ENCODE measurements at regions not wholly inside any gene's neighbourhood (a gene's known extent, or its start where the extent isn't known, plus 50 kb on each side); places are given as distances from the start of the nearest gene placed in this dataset.
A peak's percentile ranks its signal among the peaks of the same experiment; 100 is the strongest.

- ATAC-seq (replicated peaks in 1 of 2) (no peak), DNase-seq (no peak)
- H3K27me3 Mint-ChIP-seq (ENCODE audit: low read depth) = no peaks in the 10 kb centered on the region
- no peak overlapping the region for H3K27ac Mint-ChIP-seq
- H3K9me3 Mint-ChIP-seq = peaks cover 0 to 2% of the 10 kb centered on the region in 2 donors
- H3K4me1 Mint-ChIP-seq (ENCODE audit: low read depth) = no peaks in the 10 kb centered on the region
- H3K36me3 Mint-ChIP-seq (ENCODE audit: insufficient read depth in 2 of 2) = no peaks in the 10 kb centered on the region
- H3K4me3 Mint-ChIP-seq = no peak overlapping the region
These were observed 134.6 kb downstream of the VRK1 start for GRCh38 chr14:96931751-96932150.

DNA sequence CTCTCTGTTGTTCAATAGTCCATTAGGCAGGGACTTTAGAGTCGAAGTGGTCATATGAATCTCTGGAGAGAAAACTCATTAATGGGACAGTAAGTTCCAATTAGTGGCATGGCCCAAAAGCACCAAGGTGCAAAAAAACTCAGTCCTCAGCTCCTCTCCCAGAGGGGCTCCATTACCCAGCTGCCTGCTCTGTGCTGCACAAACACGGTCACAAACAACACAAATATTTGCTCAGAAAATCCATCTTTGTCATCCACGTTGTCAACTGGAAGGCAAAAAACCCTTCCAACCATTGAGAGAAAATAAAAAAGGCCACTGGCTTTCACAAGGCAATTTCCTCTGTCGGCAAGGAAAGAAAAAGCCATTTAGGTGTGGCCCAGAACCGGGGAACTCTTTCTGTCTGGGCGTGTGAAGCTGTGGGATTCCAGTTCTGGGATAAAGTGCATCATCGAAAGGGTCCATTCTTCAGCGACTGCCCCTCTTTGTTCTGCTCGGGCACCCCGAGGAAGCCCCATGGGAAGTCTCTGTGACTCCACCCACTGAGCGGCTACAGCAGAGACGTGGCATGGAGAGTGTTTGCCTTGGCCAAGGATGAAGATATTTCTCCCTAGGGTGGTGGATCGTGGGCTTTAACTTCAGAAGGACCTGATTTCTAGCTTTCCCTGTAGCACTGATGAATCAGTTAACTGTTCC, 137.6 kb downstream of the VRK1 start:
- Mint-ChIP-seq H3K36me3 (ENCODE audit: insufficient read depth in 2 of 2) (no peaks in the 10 kb centered on the region), H3K4me3 (no peak overlapping the region)

GRCh38 chr14:96938946-96939345, 141.8 kb downstream of the VRK1 start:
- Mint-ChIP-seq H3K36me3 (ENCODE audit: insufficient read depth in 2 of 2) (no peaks in the 10 kb centered on the region), H3K4me3 (no peak overlapping the region), H3K4me1 (ENCODE audit: low read depth) (no peaks in the 10 kb centered on the region), H3K9me3 (no peaks in the 10 kb centered on the region), H3K27me3 (ENCODE audit: low read depth) (no peaks in the 10 kb centered on the region), H3K27ac (no peak overlapping the region)
- ATAC-seq (replicated peaks in 1 of 2) = no peak
- peak in 1 of 2 donors; percentile 7 for DNase-seq

More for the DNA sequence above, 137.6 kb downstream of the VRK1 start:
- H3K27me3 Mint-ChIP-seq (ENCODE audit: low read depth) = no peaks in the 10 kb centered on the region
- ATAC-seq (replicated peaks in 1 of 2) (no peak), DNase-seq (no peak)
- H3K27ac Mint-ChIP-seq = no peak overlapping the region
- H3K4me1 Mint-ChIP-seq (ENCODE audit: low read depth) = no peaks in the 10 kb centered on the region
- no peaks in the 10 kb centered on the region for H3K9me3 Mint-ChIP-seq

- H3K4me1 Mint-ChIP-seq (ENCODE audit: low read depth) = no peaks in the 10 kb centered on the region
- no peaks in the 10 kb centered on the region for H3K27me3 Mint-ChIP-seq (ENCODE audit: low read depth)
- H3K27ac Mint-ChIP-seq = no peak overlapping the region
- DNase-seq (no peak), ATAC-seq (replicated peaks in 1 of 2) (no peak)
- H3K4me3 Mint-ChIP-seq = no peak overlapping the region
- H3K36me3 Mint-ChIP-seq (ENCODE audit: insufficient read depth in 2 of 2) = no peaks in the 10 kb centered on the region
- no peaks in the 10 kb centered on the region for H3K9me3 Mint-ChIP-seq
These were observed 142.8 kb downstream of the VRK1 start for GRCh38 chr14:96940009-96940408.

GRCh38 chr14:96944297-96944696, 147.1 kb downstream of the VRK1 start:
- Mint-ChIP-seq H3K36me3 (ENCODE audit: insufficient read depth in 2 of 2) (peaks cover 0 to 2% of the 10 kb centered on the region in 2 donors), H3K9me3 (peaks cover 0 to 2% of the 10 kb centered on the region in 2 donors), H3K27me3 (ENCODE audit: low read depth) (no peaks in the 10 kb centered on the region), H3K4me1 (ENCODE audit: low read depth) (peaks cover 10% of the 10 kb centered on the region), H3K4me3 (no peak overlapping the region), H3K27ac (no peak overlapping the region)
- no peak for ATAC-seq (replicated peaks in 1 of 2)
- no peak for DNase-seq

- Mint-ChIP-seq H3K27me3 (ENCODE audit: low read depth) (no peaks in the 10 kb centered on the region), H3K4me1 (ENCODE audit: low read depth) (peaks cover 15% of the 10 kb centered on the region), H3K4me3 (no peak overlapping the region), H3K27ac (no peak overlapping the region), H3K36me3 (ENCODE audit: insufficient read depth in 2 of 2) (peaks cover 0 to 2% of the 10 kb centered on the region in 2 donors), H3K9me3 (peaks cover 0 to 2% of the 10 kb centered on the region in 2 donors)
- no peak for DNase-seq
- no peak for ATAC-seq (replicated peaks in 1 of 2)
These were observed 148.5 kb downstream of the VRK1 start for GRCh38 chr14:96945721-96946120.

- ATAC-seq (replicated peaks in 1 of 2) (no peak), DNase-seq (no peak)
- Mint-ChIP-seq H3K36me3 (ENCODE audit: insufficient read depth in 2 of 2) (peaks cover 0 to 5% of the 10 kb centered on the region in 2 donors), H3K4me1 (ENCODE audit: low read depth) (peaks cover 15% of the 10 kb centered on the region), H3K9me3 (peaks cover 2% of the 10 kb centered on the region in 2 donors), H3K27me3 (ENCODE audit: low read depth) (no peaks in the 10 kb centered on the region), H3K4me3 (no peak overlapping the region), H3K27ac (no peak overlapping the region)
These were observed 152.4 kb downstream of the VRK1 start for GRCh38 chr14:96949594-96949993.

- peaks cover 2% of the 10 kb centered on the region in 2 donors for H3K9me3 Mint-ChIP-seq
- ATAC-seq (replicated peaks in 1 of 2) = no peak
- no peak overlapping the region for H3K4me3 Mint-ChIP-seq
- H3K27ac Mint-ChIP-seq = no peak overlapping the region
- DNase-seq = no peak
- no peaks in the 10 kb centered on the region for H3K27me3 Mint-ChIP-seq (ENCODE audit: low read depth)
- H3K36me3 Mint-ChIP-seq (ENCODE audit: insufficient read depth in 2 of 2) = peaks cover 0 to 5% of the 10 kb centered on the region in 2 donors
- H3K4me1 Mint-ChIP-seq (ENCODE audit: low read depth) = peaks cover 6% of the 10 kb centered on the region
These were observed 154.3 kb downstream of the VRK1 start for GRCh38 chr14:96951511-96951910.

DNA sequence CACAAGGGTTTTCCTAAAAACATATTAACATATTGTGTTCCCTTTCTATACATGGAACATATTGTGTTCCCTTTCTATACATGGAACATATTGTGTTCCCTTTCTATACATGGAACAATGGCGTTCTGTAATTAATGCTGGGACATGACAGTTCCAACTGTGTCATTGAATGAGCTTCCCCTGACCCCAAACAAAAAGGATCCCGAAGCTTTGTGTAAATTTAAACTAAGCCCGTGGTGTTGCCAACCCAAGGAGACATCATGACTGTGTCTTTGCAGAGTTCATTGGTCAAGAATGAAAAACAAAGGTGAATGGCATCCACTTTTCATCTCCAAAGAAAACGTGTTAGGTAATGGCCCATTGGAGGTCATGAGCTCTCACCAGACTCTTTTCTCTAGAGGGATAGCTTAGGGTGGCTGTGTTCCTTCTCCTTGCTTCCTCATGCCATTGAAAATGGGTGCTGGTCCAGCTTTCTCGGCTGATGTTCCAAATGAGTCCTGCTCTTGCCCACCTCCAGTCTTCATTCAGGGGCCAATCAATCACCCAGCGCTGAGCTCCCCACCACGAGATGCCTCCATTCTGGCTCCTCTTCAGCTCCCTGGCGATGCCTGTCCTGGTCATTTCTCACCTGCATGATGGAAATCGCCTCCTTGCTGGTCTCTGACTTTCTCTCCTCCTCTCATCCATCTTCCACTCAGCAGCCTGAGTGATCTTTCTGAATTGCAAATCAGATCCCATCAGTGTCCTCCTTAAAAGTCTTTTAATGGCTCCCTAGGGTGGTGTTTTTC, 156.1 kb downstream of the VRK1 start:
- Mint-ChIP-seq H3K27ac (no peak overlapping the region), H3K4me1 (ENCODE audit: low read depth) (peaks cover 11% of the 10 kb centered on the region), H3K9me3 (peaks cover 4 to 5% of the 10 kb centered on the region in 2 donors), H3K27me3 (ENCODE audit: low read depth) (no peaks in the 10 kb centered on the region), H3K4me3 (no peak overlapping the region), H3K36me3 (ENCODE audit: insufficient read depth in 2 of 2) (peaks cover 0 to 6% of the 10 kb centered on the region in 2 donors)
- DNase-seq = no peak
- no peak for ATAC-seq (replicated peaks in 1 of 2)

DNA sequence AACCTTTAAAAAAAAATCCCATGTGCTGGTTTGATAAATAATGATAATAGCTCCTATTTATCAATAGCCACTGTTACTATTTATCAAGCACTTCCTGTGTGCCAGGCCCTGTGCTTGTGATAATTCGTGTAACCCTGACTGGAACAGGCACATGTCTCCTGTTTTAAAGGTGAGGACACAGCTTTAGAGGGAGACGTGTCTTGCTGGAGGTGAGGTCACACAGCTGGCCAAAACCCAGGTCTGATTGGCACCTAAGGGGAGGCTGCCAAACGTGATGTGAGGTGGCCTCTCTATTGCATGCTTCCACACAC, 156.6 kb downstream of the VRK1 start:
- ATAC-seq (replicated peaks in 1 of 2) (no peak), DNase-seq (no peak)
- no peak overlapping the region for H3K4me3 Mint-ChIP-seq
- peaks cover 4% of the 10 kb centered on the region in 2 donors for H3K9me3 Mint-ChIP-seq
- no peaks in the 10 kb centered on the region for H3K27me3 Mint-ChIP-seq (ENCODE audit: low read depth)
- H3K27ac Mint-ChIP-seq = no peak overlapping the region
- H3K4me1 Mint-ChIP-seq (ENCODE audit: low read depth) = peaks cover 11% of the 10 kb centered on the region
- peaks cover 0 to 6% of the 10 kb centered on the region in 2 donors for H3K36me3 Mint-ChIP-seq (ENCODE audit: insufficient read depth in 2 of 2)

- Mint-ChIP-seq H3K27ac (no peak overlapping the region), H3K27me3 (ENCODE audit: low read depth) (no peaks in the 10 kb centered on the region), H3K36me3 (ENCODE audit: insufficient read depth in 2 of 2) (peaks cover 6 to 11% of the 10 kb centered on the region in 2 donors), H3K4me3 (no peak overlapping the region), H3K9me3 (peaks cover 8 to 9% of the 10 kb centered on the region in 2 donors), H3K4me1 (ENCODE audit: low read depth) (peaks cover 11% of the 10 kb centered on the region)
- DNase-seq (no peak), ATAC-seq (replicated peaks in 1 of 2) (no peak)
These were observed 159.5 kb downstream of the VRK1 start for GRCh38 chr14:96956464-96957239.

DNA sequence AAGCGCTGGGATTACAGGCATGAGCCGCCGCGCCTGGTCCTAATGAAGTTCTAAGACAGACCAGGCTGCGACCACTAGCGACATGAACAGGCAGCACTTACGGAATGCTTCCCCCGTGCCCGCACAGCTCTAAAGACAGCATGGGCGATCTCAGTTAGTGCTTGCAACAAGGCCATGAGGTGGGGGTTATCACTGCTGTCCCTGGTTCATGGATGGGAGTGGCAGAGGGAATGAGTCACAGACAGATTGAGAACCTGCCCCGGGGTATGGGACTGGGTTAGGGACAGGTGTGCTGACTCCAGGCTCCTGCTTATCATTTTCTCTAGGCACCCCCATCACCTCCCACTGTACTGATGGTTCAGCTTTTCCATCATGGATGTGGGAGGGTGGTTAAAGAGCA, 160.9 kb downstream of the VRK1 start:
- no peaks in the 10 kb centered on the region for H3K27me3 Mint-ChIP-seq (ENCODE audit: low read depth)
- H3K27ac Mint-ChIP-seq = no peak overlapping the region
- peaks cover 11% of the 10 kb centered on the region in 2 donors for H3K9me3 Mint-ChIP-seq
- no peak overlapping the region for H3K4me3 Mint-ChIP-seq
- peaks cover 16% of the 10 kb centered on the region for H3K4me1 Mint-ChIP-seq (ENCODE audit: low read depth)
- DNase-seq = no peak
- no peak for ATAC-seq (replicated peaks in 1 of 2)
- H3K36me3 Mint-ChIP-seq (ENCODE audit: insufficient read depth in 2 of 2) = peaks cover 11 to 13% of the 10 kb centered on the region in 2 donors

DNA sequence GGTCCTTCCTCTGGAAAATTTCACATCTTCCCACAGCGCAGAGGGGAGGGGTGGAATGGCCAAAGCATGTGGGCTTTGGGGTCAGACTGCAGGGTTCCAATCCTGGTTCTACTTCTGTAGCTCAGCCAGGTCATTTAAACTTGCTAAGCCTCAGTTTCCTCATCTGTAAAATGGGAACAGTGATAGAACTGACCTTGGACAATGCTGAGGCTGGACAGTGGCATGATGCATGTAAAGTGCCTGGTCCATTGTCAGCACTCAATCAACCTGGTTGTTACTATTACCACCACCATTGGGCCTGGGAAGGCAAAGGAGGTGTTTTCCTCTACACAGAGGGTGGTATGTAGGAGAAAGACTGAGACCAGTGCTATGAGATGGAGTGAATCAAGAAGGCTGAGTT, 162.8 kb downstream of the VRK1 start:
- Mint-ChIP-seq H3K36me3 (ENCODE audit: insufficient read depth in 2 of 2) (peaks cover 11 to 13% of the 10 kb centered on the region in 2 donors), H3K4me1 (ENCODE audit: low read depth) (peaks cover 27% of the 10 kb centered on the region), H3K4me3 (no peak overlapping the region), H3K9me3 (peaks cover 14 to 15% of the 10 kb centered on the region in 2 donors), H3K27ac (no peak overlapping the region), H3K27me3 (ENCODE audit: low read depth) (no peaks in the 10 kb centered on the region)
- ATAC-seq (replicated peaks in 1 of 2) (no peak), DNase-seq (no peak)
